ENCODE measurements at regions not wholly inside any gene's neighbourhood (a gene's known extent, or its start where the extent isn't known, plus 50 kb on each side); places are given as distances from the start of the nearest gene placed in this dataset.

DNA sequence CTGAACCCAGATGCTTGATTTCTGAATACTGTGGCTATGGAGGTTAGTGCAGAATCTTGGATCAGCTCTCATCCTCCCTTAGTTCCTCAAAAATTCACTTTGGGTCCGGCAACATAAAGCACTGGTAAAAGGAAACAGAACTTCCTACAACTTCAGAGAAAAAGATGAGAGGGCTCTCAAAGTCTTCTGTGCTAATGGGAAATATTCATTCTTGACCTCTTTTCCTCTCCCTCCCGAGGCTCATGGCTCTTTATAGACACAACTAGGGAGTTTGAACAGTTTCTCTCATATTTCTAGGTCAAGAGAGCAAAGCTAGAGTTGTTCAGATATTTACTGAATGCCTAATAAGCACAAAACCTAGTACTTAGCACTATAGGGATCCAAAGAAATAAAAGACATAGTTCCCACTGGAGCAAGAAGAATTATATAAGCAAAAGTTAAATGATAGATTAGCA is 124.1 kb upstream of the TCF21 start:
- peaks cover 8 to 17% of the 10 kb centered on the region in 2 experiments for H3K27me3 ChIP-seq (ENCODE audit: control insufficient read depth in 2 of 2, insufficient read depth in 2 of 2, low read length in 2 of 2)
- no peak overlapping the region for H3K9ac ChIP-seq (replicated peaks; ENCODE audit: extremely low read depth, insufficient read depth, low read length)
- intact Hi-C loops (cut with micrococcal nuclease) = no loop called here
- BruUV-seq (replicated peaks) = no TSS peak
- H3K4me3 ChIP-seq (replicated peaks in 1 of 3; ENCODE audit: insufficient read depth in 1 of 3, low read depth in 1 of 3, low read length in 3 of 3) = no peak overlapping the region
- no peak overlapping the region for H3K4me2 ChIP-seq (ENCODE audit: insufficient read depth, low read length)
- H3K36me3 ChIP-seq (ENCODE audit: control insufficient read depth in 2 of 2, extremely low read depth in 1 of 2, insufficient read depth in 2 of 2, low read length in 2 of 2) = no peaks in the 10 kb centered on the region
- no peak for TF ChIP-seq MYC (IDR thresholded peaks at IDR 0.05; ENCODE audit: low read depth, low read length)
- no peak for TF ChIP-seq FOS (IDR thresholded peaks at IDR 0.05; ENCODE audit: borderline replicate concordance, insufficient read depth, low read length)
- TF ChIP-seq, protein P1, sequence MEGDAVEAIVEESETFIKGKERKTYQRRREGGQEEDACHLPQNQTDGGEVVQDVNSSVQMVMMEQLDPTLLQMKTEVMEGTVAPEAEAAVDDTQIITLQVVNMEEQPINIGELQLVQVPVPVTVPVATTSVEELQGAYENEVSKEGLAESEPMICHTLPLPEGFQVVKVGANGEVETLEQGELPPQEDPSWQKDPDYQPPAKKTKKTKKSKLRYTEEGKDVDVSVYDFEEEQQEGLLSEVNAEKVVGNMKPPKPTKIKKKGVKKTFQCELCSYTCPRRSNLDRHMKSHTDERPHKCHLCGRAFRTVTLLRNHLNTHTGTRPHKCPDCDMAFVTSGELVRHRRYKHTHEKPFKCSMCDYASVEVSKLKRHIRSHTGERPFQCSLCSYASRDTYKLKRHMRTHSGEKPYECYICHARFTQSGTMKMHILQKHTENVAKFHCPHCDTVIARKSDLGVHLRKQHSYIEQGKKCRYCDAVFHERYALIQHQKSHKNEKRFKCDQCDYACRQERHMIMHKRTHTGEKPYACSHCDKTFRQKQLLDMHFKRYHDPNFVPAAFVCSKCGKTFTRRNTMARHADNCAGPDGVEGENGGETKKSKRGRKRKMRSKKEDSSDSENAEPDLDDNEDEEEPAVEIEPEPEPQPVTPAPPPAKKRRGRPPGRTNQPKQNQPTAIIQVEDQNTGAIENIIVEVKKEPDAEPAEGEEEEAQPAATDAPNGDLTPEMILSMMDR (IDR thresholded peaks at IDR 0.05; ENCODE audit: extremely low read depth in 1 of 2, insufficient read depth in 1 of 2, low read depth in 1 of 2, low read length in 2 of 2) = no peak
- no peak for TF ChIP-seq POLR2A (IDR thresholded peaks at IDR 0.05; ENCODE audit: low read depth, low read length)
- TF ChIP-seq GATA2 (IDR thresholded peaks at IDR 0.05; ENCODE audit: insufficient read depth, insufficient read length, low read depth, low read length) = no peak
- no peak for TF ChIP-seq JUN (IDR thresholded peaks at IDR 0.05; ENCODE audit: borderline replicate concordance, insufficient read depth, insufficient read length, low read depth)
- TF ChIP-seq, protein P2, sequence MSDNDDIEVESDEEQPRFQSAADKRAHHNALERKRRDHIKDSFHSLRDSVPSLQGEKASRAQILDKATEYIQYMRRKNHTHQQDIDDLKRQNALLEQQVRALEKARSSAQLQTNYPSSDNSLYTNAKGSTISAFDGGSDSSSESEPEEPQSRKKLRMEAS (IDR thresholded peaks at IDR 0.05; ENCODE audit: insufficient read depth, insufficient read length) = no peak
- TF ChIP-seq EZH2 (IDR thresholded peaks at IDR 0.05; ENCODE audit: borderline replicate concordance, low read depth, low read length, severe bottlenecking) = no peak
- TF ChIP-seq POLR2AphosphoS5 (IDR thresholded peaks at IDR 0.05; ENCODE audit: insufficient read depth, low read depth, low read length) = no peak
- ChIA-PET CTCF (no interaction called here), POLR2A (no interaction called here)
- FAIRE-seq (no peak), DNase-seq (ENCODE audit: low read depth, low spot score) (no peak)
- no peaks in the 10 kb centered on the region for H3K79me2 ChIP-seq (ENCODE audit: control insufficient read depth, insufficient read depth, low read length)
- dilution Hi-C loops (cut with MboI; ENCODE audit: extremely low pct_ligation_motif_present, low sequenced_read_pairs) = no loop called here
- no peak overlapping the region for H2AFZ ChIP-seq (ENCODE audit: low read depth, low read length)
- peaks cover 2% of the 10 kb centered on the region for H3K4me1 ChIP-seq (ENCODE audit: control insufficient read depth, extremely low read depth, insufficient read depth, low read length)
- H3K9me3 ChIP-seq (replicated peaks; ENCODE audit: control insufficient read depth, insufficient read depth, low read length) = no peaks in the 10 kb centered on the region
- no peaks in the 10 kb centered on the region for H3K9me1 ChIP-seq (replicated peaks; ENCODE audit: control insufficient read depth, extremely low read depth, insufficient read depth, low read length)
- H4K20me1 ChIP-seq (replicated peaks; ENCODE audit: control insufficient read depth, extremely low read depth, insufficient read depth, low read length) = no peaks in the 10 kb centered on the region
- no peak overlapping the region for H3K27ac ChIP-seq (ENCODE audit: insufficient read depth, low read depth, low read length)
